Panc1 (cell line): ENCODE measurements at regions not wholly inside any gene's neighbourhood (a gene's known extent, or its start where the extent isn't known, plus 50 kb on each side); places are given as distances from the start of the nearest gene placed in this dataset.

ENCODE experiments used
- CTCF ChIP-seq: fragments of 450-650 bp; IDR thresholded peaks from 2 replicates; pipeline ENCODE4 v1.5.1; 2017; ENCODE audit warnings: mild to moderate bottlenecking
- POLR2AphosphoS5 ChIP-seq: IDR thresholded peaks from 2 replicates; pipeline ENCODE4 v1.6.1; 2012; ENCODE audit warnings: mild to moderate bottlenecking, low read depth, low read length, moderate library complexity

GRCh38 chr2:129456691-129457090, 522.8 kb upstream of the RAB6C start:
- no peak for TF ChIP-seq CTCF
- no peak for TF ChIP-seq POLR2AphosphoS5
